Transverse colon (tissue), 4 donors: ENCODE measurements at regions not wholly inside any gene's neighbourhood (a gene's known extent, or its start where the extent isn't known, plus 50 kb on each side); places are given as distances from the start of the nearest gene placed in this dataset.

Experiments
- DNase-seq: peaks from one replicate; pipeline ENCODE4 v3.0.0-alpha.2; 2019
- H3K27ac ChIP-seq, 4 donors: fragments of 200-600 bp; sonication (generic); 2 replicates each; pipeline ENCODE4 v1.5.1; 2016 to 2018; ENCODE audit warnings: inconsistent platforms in 4 of 4
- H3K27me3 ChIP-seq: fragments of 200-600 bp; sonication (generic); 2 replicates; pipeline ENCODE4 v1.5.1; 2017; ENCODE audit warnings: inconsistent platforms
- H3K36me3 ChIP-seq, 4 donors: fragments of 200-600 bp; sonication (generic); 2 replicates each; pipeline ENCODE4 v1.5.1; 2017 to 2019; ENCODE audit warnings: inconsistent platforms in 4 of 4
- H3K4me1 ChIP-seq, 4 donors: fragments of 200-600 bp; sonication (generic); 2 replicates each; pipeline ENCODE4 v1.5.1; 2017 to 2020; ENCODE audit warnings: inconsistent platforms in 4 of 4
- H3K4me3 ChIP-seq, 4 donors: fragments of 200-600 bp; sonication (generic); 1 replicate in 1 of 4; 2 replicates in 3 of 4; pipeline versions ENCODE4 v1.5.1 to v1.6.1; 2017 to 2019; ENCODE audit warnings: inconsistent platforms in 4 of 4
- H3K9me3 ChIP-seq, 2 donors: fragments of 200-600 bp; sonication (generic); 2 replicates each; pipeline ENCODE4 v1.5.1; 2017 to 2019; ENCODE audit warnings: inconsistent platforms in 2 of 2
- EP300 ChIP-seq: sonication (generic); formaldehyde crosslinking; IDR thresholded peaks from one replicate; pipeline ENCODE4 v1.6.1; 2017; ENCODE audit warnings: antibody characterized with exemption, low read depth
- POLR2A ChIP-seq: fragments of 450-650 bp; IDR thresholded peaks from one replicate; pipeline ENCODE4 v1.6.1; 2016; ENCODE audit warnings: antibody characterized with exemption, mild to moderate bottlenecking, moderate library complexity
- POLR2AphosphoS5 ChIP-seq, 3 donors: sonication (generic); formaldehyde crosslinking; IDR thresholded peaks; one replicate each; pipeline ENCODE4 v1.6.1; 2016; ENCODE audit warnings: antibody characterized with exemption in 3 of 3
- WGBS, 2 donors: methylation state at CpG; one replicate each; pipeline ENCODE4 v1.1.5; 2018; ENCODE audit warnings: low coverage in 1 of 2; 5-methylcytosine and 5-hydroxymethylcytosine counted together
- in situ Hi-C, 4 donors: fragments of 200-750 bp; cut with MboI; loops; one replicate each; pipeline versions ENCODE4 v1.15.0 to v1.15.1; 2017; ENCODE audit warnings: low sequenced_read_pairs in 3 of 4, low pct_ligation_motif_present in 1 of 4, low pct_unique_long_range_greater_than_20kb in 1 of 4
- intact Hi-C: fragments of 100-400 bp; cut with DNase I; formaldehyde crosslinking; loops from one replicate; pipeline ENCODE4 v1.15.1; 2023; ENCODE audit warnings: low total_unique reads
- TF ChIP-seq, protein P1 (sequence below), 5 experiments: fragments of 200-600 bp in 3 of 5; fragments of 450-650 bp in 2 of 5; sonication (generic) in 3 of 5; IDR thresholded peaks; 1 replicate in 2 of 5; 2 replicates in 3 of 5; pipeline ENCODE4 v1.5.1; 2016 to 2017; ENCODE audit warnings: antibody characterized with exemption in 5 of 5, inconsistent platforms in 3 of 5, mild to moderate bottlenecking in 2 of 5, moderate library complexity in 1 of 5

DNA sequence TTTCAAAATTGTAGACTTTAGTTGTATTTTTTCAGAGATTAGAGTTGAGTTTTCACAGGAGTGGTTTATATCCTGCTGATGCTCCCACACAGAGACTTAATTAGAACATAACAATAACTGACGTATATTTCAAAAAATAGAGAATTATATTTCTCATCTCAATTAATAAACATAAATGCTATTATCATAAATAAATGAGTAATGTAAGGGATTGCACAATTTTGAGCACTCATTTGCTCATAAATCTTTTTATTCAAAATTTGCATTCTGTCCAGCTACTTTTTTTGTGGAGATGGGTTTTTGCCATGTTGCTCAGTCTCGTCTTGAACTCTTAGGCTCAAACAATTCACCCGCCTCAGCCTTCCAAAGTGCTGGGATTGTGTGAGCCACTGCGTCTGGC is 515.7 kb upstream of the RORB start:
- Histone ChIP-seq H3K4me1 (no peaks in the 10 kb centered on the region), H3K9me3 (no peaks in the 10 kb centered on the region), H3K36me3 (no peaks in the 10 kb centered on the region), H3K27ac (no peak overlapping the region), H3K27me3 (no peaks in the 10 kb centered on the region), H3K4me3 (no peak overlapping the region)
- DNase-seq: no peak
- 76 to 78% methylated on average over 4 of the region's 4 CpGs for WGBS, 2 donors
- intact Hi-C loops: no loop called here
- in situ Hi-C loops: no loop called here
- TF ChIP-seq, protein P1, sequence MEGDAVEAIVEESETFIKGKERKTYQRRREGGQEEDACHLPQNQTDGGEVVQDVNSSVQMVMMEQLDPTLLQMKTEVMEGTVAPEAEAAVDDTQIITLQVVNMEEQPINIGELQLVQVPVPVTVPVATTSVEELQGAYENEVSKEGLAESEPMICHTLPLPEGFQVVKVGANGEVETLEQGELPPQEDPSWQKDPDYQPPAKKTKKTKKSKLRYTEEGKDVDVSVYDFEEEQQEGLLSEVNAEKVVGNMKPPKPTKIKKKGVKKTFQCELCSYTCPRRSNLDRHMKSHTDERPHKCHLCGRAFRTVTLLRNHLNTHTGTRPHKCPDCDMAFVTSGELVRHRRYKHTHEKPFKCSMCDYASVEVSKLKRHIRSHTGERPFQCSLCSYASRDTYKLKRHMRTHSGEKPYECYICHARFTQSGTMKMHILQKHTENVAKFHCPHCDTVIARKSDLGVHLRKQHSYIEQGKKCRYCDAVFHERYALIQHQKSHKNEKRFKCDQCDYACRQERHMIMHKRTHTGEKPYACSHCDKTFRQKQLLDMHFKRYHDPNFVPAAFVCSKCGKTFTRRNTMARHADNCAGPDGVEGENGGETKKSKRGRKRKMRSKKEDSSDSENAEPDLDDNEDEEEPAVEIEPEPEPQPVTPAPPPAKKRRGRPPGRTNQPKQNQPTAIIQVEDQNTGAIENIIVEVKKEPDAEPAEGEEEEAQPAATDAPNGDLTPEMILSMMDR (IDR thresholded peaks at IDR 0.05): no peak
- TF ChIP-seq POLR2A (no peak), EP300 (no peak), POLR2AphosphoS5 (IDR thresholded peaks at IDR 0.05) (no peak)

- no peak overlapping the region for H3K4me3 ChIP-seq
- DNase-seq: no peak
- H3K36me3 ChIP-seq: no peaks in the 10 kb centered on the region
- H3K9me3 ChIP-seq: no peaks in the 10 kb centered on the region
- intact Hi-C loops: no loop called here
- in situ Hi-C loops: no loop called here
- 89 to 97% methylated on average over 2 of the region's 2 CpGs for WGBS, 2 donors
- no peak overlapping the region for H3K27ac ChIP-seq
- no peaks in the 10 kb centered on the region for H3K4me1 ChIP-seq
- TF ChIP-seq, protein P1 (IDR thresholded peaks at IDR 0.05): no peak
- TF ChIP-seq EP300 (no peak), POLR2AphosphoS5 (IDR thresholded peaks at IDR 0.05) (no peak), POLR2A (no peak)
- no peaks in the 10 kb centered on the region for H3K27me3 ChIP-seq
Observed at GRCh38 chr9:73995836-73996235, 501.3 kb upstream of the RORB start.

DNA sequence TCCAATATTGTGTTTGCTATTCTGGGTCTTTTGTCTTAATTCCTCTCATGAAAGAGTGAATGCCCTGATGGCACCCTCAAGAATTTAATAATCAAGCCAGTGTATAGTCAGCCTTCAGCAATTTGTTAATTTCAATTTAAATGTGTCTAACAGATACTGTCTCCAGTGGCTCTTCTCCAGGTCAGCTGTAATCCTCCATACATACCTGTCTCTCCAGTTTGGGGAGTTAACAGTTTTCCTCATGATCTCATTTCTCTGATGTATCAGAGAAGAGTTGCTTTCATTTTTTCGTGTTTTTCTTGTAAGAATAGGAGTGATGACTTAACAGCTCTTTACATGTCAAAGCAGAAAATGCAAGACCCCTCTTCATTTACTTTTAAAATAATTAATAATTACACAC is 500.3 kb upstream of the RORB start:
- Histone ChIP-seq H3K4me1 (no peaks in the 10 kb centered on the region), H3K9me3 (no peaks in the 10 kb centered on the region), H3K4me3 (no peak overlapping the region), H3K27ac (no peak overlapping the region), H3K27me3 (no peaks in the 10 kb centered on the region), H3K36me3 (no peaks in the 10 kb centered on the region)
- no peak for DNase-seq
- in situ Hi-C loops: no loop called here
- intact Hi-C loops: no loop called here
- TF ChIP-seq, protein P1 (IDR thresholded peaks at IDR 0.05): no peak
- TF ChIP-seq POLR2AphosphoS5 (IDR thresholded peaks at IDR 0.05) (no peak), POLR2A (no peak), EP300 (no peak)
- 50 to 54% methylated on average over 1 of the region's 1 CpG for WGBS, 2 donors

GRCh38 chr9:74001382-74001781 is 495.8 kb upstream of the RORB start:
- intact Hi-C loops: no loop called here
- TF ChIP-seq POLR2A (no peak), POLR2AphosphoS5 (IDR thresholded peaks at IDR 0.05) (no peak), EP300 (no peak)
- TF ChIP-seq, protein P1 (IDR thresholded peaks at IDR 0.05): no peak
- no peak for DNase-seq
- H3K9me3 ChIP-seq: no peaks in the 10 kb centered on the region
- in situ Hi-C loops: no loop called here
- WGBS, 2 donors: 23 to 44% methylated on average over 2 of the region's 2 CpGs
- H3K27ac ChIP-seq: no peak overlapping the region
- no peaks in the 10 kb centered on the region for H3K27me3 ChIP-seq
- H3K4me3 ChIP-seq: no peak overlapping the region
- no peaks in the 10 kb centered on the region for H3K4me1 ChIP-seq
- no peaks in the 10 kb centered on the region for H3K36me3 ChIP-seq
